AG10803 (cell line): ENCODE measurements at regions not wholly inside any gene's neighbourhood (a gene's known extent, or its start where the extent isn't known, plus 50 kb on each side); places are given as distances from the start of the nearest gene placed in this dataset.

Experiments
- DNase-seq: peaks from one replicate; pipeline ENCODE4 v3.0.0; 2010; ENCODE audit warnings: low read depth
- H3K4me3 ChIP-seq: 2 replicates; pipeline ENCODE4 v1.5.1; 2011; ENCODE audit warnings: mild to moderate bottlenecking, low read length, control low read depth
- CTCF ChIP-seq: conservative IDR thresholded peaks from 2 replicates; pipeline ENCODE4 v1.5.1; 2011; ENCODE audit warnings: mild to moderate bottlenecking, low read length, control low read depth, inconsistent platforms

GRCh38 chr12:17326649-17327048 lies 720.7 kb upstream of the LMO3 start:
- no peak for TF ChIP-seq CTCF
- no peak for DNase-seq
- H3K4me3 ChIP-seq = no peak overlapping the region

- no peak for TF ChIP-seq CTCF
- no peak for DNase-seq
- no peak overlapping the region for H3K4me3 ChIP-seq
These were observed 716.1 kb upstream of the LMO3 start for GRCh38 chr12:17322090-17322489.

- TF ChIP-seq CTCF = no peak
- DNase-seq = peak; percentile 1
- H3K4me3 ChIP-seq = no peak overlapping the region
These were observed 698.8 kb upstream of the LMO3 start for GRCh38 chr12:17304503-17305347.

GRCh38 chr12:17302001-17302400 lies 696.0 kb upstream of the LMO3 start:
- TF ChIP-seq CTCF = no peak
- no peak for DNase-seq
- H3K4me3 ChIP-seq = no peak overlapping the region

GRCh38 chr12:17301544-17301943 lies 695.6 kb upstream of the LMO3 start:
- no peak for TF ChIP-seq CTCF
- no peak overlapping the region for H3K4me3 ChIP-seq
- DNase-seq = no peak

DNA sequence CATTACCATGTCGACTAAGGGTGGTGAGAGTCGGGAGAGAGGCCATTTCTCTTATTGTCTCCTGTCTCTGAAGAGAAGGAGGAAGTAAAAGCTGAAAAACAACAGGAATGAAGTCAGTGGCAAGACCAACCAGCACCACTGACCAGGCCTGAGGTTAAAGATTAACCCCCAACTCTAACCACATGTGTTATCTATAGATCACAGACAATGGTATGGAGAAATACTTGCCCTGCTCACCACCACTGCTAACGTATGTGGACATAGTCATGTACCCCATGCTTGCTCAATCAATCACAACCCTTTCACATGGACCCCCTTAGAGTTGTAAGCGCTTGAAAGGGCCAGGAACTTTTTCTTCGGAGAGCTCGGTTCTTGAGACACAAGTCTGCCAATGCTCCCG lies 690.9 kb upstream of the LMO3 start:
- no peak for DNase-seq
- no peak overlapping the region for H3K4me3 ChIP-seq
- TF ChIP-seq CTCF = no peak

- no peak overlapping the region for H3K4me3 ChIP-seq
- no peak for TF ChIP-seq CTCF
- no peak for DNase-seq
These were observed 680.9 kb upstream of the LMO3 start for GRCh38 chr12:17286874-17287273.
